MM.1S (cell line): ENCODE measurements at regions not wholly inside any gene's neighbourhood (a gene's known extent, or its start where the extent isn't known, plus 50 kb on each side); places are given as distances from the start of the nearest gene placed in this dataset.

Source experiments
- DNase-seq: peaks from one replicate; pipeline ENCODE4 v3.0.0-alpha.2; 2015
- H2AFZ ChIP-seq: fragments of 300-600 bp; sonication (generic); 2 replicates; pipeline ENCODE4 v1.6.0; 2016; ENCODE audit warnings: antibody characterized with exemption, low read length
- H3F3A ChIP-seq: fragments of 300-600 bp; sonication (generic); 2 replicates; pipeline ENCODE4 v1.6.1; 2016; ENCODE audit warnings: mild to moderate bottlenecking, antibody characterized with exemption, low read length, moderate library complexity, mixed read lengths; ENCODE audit not compliant: insufficient read depth
- H3K27ac ChIP-seq: fragments of 300-600 bp; sonication (generic); 2 replicates; pipeline ENCODE4 v1.5.1; 2016; ENCODE audit warnings: mild to moderate bottlenecking, low read length
- H3K27me3 ChIP-seq: fragments of 300-600 bp; sonication (generic); replicated peaks from 2 replicates; pipeline ENCODE4 v1.6.0; 2016; ENCODE audit warnings: low read length; ENCODE audit not compliant: insufficient read depth
- H3K36me3 ChIP-seq: fragments of 300-600 bp; sonication (generic); replicated peaks from 2 replicates; pipeline ENCODE4 v1.6.1; 2016; ENCODE audit warnings: mild to moderate bottlenecking, low read length, mixed read lengths; ENCODE audit not compliant: insufficient read depth
- H3K4me1 ChIP-seq: fragments of 300-600 bp; sonication (generic); 2 replicates; pipeline ENCODE4 v1.6.1; 2016; ENCODE audit warnings: low read length, mixed read lengths
- H3K4me2 ChIP-seq: fragments of 300-600 bp; sonication (generic); 2 replicates; pipeline ENCODE4 v1.6.0; 2016; ENCODE audit warnings: low read depth, low read length
- H3K4me3 ChIP-seq: fragments of 300-600 bp; sonication (generic); 2 replicates; pipeline ENCODE4 v1.5.1; 2016; ENCODE audit warnings: low read length, mixed read lengths
- H3K79me2 ChIP-seq: fragments of 300-600 bp; sonication (generic); 2 replicates; pipeline ENCODE4 v1.6.1; 2016; ENCODE audit warnings: mixed run types, low read length, mixed read lengths
- H3K9ac ChIP-seq: fragments of 300-600 bp; sonication (generic); 2 replicates; pipeline ENCODE4 v1.6.1; 2016; ENCODE audit warnings: low read length, mixed read lengths
- H3K9me2 ChIP-seq: fragments of 300-600 bp; sonication (generic); replicated peaks from 2 replicates; pipeline ENCODE4 v1.6.1; 2016; ENCODE audit warnings: mild to moderate bottlenecking, low read length, mixed read lengths; ENCODE audit not compliant: insufficient read depth
- H3K9me3 ChIP-seq: fragments of 300-600 bp; sonication (generic); replicated peaks from 2 replicates; pipeline ENCODE4 v1.6.1; 2016; ENCODE audit warnings: mild to moderate bottlenecking, low read length, mixed read lengths; ENCODE audit not compliant: insufficient read depth
- H4K20me1 ChIP-seq: fragments of 300-600 bp; sonication (generic); 2 replicates; pipeline ENCODE4 v1.6.1; 2016; ENCODE audit warnings: mild to moderate bottlenecking, low read length, moderate library complexity, mixed read lengths; ENCODE audit not compliant: insufficient read depth
- CTCF ChIP-seq: fragments of 300-600 bp; sonication (generic); IDR thresholded peaks from 2 replicates; pipeline ENCODE4 v1.5.1; 2016; ENCODE audit warnings: antibody characterized with exemption, low read length, mixed read lengths
- EZH2 ChIP-seq: fragments of 300-600 bp; sonication (generic); optimal IDR thresholded peaks from 2 replicates; pipeline ENCODE3; 2017; ENCODE audit warnings: low read depth, mild to moderate bottlenecking, antibody characterized with exemption, low read length, mixed read lengths
- EZH2phosphoT487 ChIP-seq: fragments of 300-600 bp; sonication (generic); IDR thresholded peaks from 2 replicates; pipeline ENCODE4 v1.6.1; 2018; ENCODE audit warnings: antibody characterized with exemption, low read length

- Histone ChIP-seq H3K9ac (no peak overlapping the region), H3K9me2 (no peaks in the 10 kb centered on the region), H3K9me3 (no peaks in the 10 kb centered on the region), H3K27me3 (no peaks in the 10 kb centered on the region), H3K79me2 (no peaks in the 10 kb centered on the region), H3K4me2 (no peak overlapping the region), H4K20me1 (no peaks in the 10 kb centered on the region), H3K4me1 (no peaks in the 10 kb centered on the region), H3K36me3 (no peaks in the 10 kb centered on the region), H3K4me3 (no peak overlapping the region), H2AFZ (no peak overlapping the region), H3F3A (no peaks in the 10 kb centered on the region), H3K27ac (no peak overlapping the region)
- TF ChIP-seq CTCF = no peak
- TF ChIP-seq EZH2phosphoT487 = no peak
- TF ChIP-seq EZH2 = no peak
- DNase-seq = no peak
Measured at GRCh38 chr10:128892005-128892404, 575.0 kb upstream of the MGMT start.

GRCh38 chr10:128894641-128895040, 572.4 kb upstream of the MGMT start:
- no peaks in the 10 kb centered on the region for H3K27me3 ChIP-seq
- no peak overlapping the region for H2AFZ ChIP-seq
- H3K4me1 ChIP-seq = no peaks in the 10 kb centered on the region
- H3K9ac ChIP-seq = no peak overlapping the region
- no peaks in the 10 kb centered on the region for H3K9me2 ChIP-seq
- H3K4me2 ChIP-seq = no peak overlapping the region
- no peak overlapping the region for H3K27ac ChIP-seq
- no peak for DNase-seq
- no peaks in the 10 kb centered on the region for H3K36me3 ChIP-seq
- no peaks in the 10 kb centered on the region for H4K20me1 ChIP-seq
- H3K4me3 ChIP-seq = no peak overlapping the region
- TF ChIP-seq CTCF (no peak), EZH2phosphoT487 (no peak), EZH2 (no peak)
- H3K9me3 ChIP-seq = no peaks in the 10 kb centered on the region
- H3F3A ChIP-seq = no peaks in the 10 kb centered on the region
- H3K79me2 ChIP-seq = no peaks in the 10 kb centered on the region

DNA sequence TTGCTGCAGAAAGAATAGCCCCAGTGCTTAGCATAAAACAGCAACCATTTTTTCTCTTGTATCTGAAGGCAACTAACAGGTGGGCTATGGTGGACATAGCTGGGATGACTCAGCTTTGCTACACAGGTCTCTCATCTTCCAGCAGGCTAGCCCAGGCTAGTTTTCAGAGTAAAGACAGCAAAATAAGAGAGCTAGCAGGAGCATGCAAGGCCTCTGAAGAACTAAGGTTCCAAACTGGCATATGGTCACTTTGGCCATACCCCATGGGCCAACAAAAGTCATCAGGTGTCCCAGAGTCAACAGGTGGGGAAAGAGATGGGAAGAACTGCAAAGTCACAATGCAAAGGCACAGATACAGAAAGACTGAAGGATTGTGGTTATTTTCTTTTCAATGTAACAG, 571.6 kb upstream of the MGMT start:
- H3K4me1 ChIP-seq = no peaks in the 10 kb centered on the region
- no peaks in the 10 kb centered on the region for H3F3A ChIP-seq
- no peak overlapping the region for H2AFZ ChIP-seq
- H3K27me3 ChIP-seq = no peaks in the 10 kb centered on the region
- H3K27ac ChIP-seq = no peak overlapping the region
- no peaks in the 10 kb centered on the region for H3K79me2 ChIP-seq
- DNase-seq = no peak
- H3K9me2 ChIP-seq = no peaks in the 10 kb centered on the region
- no peak for TF ChIP-seq EZH2phosphoT487
- no peak for TF ChIP-seq EZH2
- TF ChIP-seq CTCF = no peak
- no peaks in the 10 kb centered on the region for H4K20me1 ChIP-seq
- no peaks in the 10 kb centered on the region for H3K36me3 ChIP-seq
- no peaks in the 10 kb centered on the region for H3K9me3 ChIP-seq
- H3K9ac ChIP-seq = no peak overlapping the region
- H3K4me3 ChIP-seq = no peak overlapping the region
- no peak overlapping the region for H3K4me2 ChIP-seq
